ENCODE measurements at regions not wholly inside any gene's neighbourhood (a gene's known extent, or its start where the extent isn't known, plus 50 kb on each side); places are given as distances from the start of the nearest gene placed in this dataset.
"Not testable (repeated sequence)": the region's sequence is repeated elsewhere in the genome, so short reads cannot be mapped to it uniquely, and the experiment has no call there.

DNA sequence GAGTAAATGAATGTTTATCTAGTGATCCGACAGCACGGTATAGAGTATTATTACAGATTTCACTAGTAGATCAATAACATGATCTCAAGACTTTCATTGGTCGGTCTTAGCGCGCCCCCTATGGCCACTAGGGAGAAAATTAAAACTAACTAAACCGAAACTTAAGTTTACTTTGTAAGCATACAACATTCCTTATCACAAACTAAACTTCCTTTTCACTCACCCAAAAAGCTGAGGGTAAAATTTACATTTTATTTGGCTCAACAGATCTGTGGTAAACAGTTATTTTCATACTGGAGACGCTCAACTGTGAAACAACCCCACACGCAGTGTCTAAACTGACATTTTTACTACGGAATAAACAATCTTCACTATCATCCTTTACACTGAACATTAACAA, 215.6 kb upstream of the MAP2 start:
- no peak for DNase-seq

DNA sequence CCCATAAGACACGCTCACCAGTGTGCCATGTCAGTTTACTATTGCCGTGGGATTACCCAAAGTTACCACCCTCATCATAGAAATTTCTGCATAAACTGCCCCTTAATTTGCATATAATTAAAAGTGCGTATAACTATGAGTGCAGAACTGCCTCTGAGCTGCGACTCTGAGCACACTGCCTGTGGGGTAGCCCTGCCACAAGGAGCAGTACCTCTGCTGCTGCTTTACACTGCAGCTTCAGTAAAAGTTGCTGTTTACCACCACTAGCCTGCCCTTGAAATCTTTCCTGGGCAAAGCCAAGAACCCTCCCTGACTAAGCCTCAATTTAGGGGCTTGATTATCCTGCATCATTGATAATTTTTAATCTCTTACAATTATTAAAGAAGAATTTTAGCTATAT, 213.9 kb upstream of the MAP2 start:
- DNase-seq, result no peak

DNA sequence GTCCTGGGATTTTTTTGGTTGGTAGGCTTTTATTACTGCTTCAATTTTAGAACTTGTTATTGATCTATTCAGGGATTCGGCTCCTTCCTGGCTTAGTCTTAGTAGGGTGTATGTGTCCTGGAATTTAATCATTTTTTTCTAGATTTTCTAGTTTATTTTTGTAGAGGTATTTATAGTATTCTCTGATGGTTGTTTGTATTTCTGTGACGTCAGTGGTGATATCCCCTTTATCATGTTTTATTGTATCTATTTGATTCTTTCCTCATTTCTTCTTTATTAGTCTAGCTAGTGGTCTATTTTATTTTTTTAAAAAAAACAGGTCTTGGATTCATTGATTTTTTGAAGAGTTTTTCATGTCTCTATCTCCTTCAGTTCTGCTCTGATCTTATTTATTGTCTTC, 193.3 kb upstream of the MAP2 start:
- DNase-seq, result no peak

GRCh38 chr2:209236377-209236776, 187.5 kb upstream of the MAP2 start:
- no peak for DNase-seq

DNA sequence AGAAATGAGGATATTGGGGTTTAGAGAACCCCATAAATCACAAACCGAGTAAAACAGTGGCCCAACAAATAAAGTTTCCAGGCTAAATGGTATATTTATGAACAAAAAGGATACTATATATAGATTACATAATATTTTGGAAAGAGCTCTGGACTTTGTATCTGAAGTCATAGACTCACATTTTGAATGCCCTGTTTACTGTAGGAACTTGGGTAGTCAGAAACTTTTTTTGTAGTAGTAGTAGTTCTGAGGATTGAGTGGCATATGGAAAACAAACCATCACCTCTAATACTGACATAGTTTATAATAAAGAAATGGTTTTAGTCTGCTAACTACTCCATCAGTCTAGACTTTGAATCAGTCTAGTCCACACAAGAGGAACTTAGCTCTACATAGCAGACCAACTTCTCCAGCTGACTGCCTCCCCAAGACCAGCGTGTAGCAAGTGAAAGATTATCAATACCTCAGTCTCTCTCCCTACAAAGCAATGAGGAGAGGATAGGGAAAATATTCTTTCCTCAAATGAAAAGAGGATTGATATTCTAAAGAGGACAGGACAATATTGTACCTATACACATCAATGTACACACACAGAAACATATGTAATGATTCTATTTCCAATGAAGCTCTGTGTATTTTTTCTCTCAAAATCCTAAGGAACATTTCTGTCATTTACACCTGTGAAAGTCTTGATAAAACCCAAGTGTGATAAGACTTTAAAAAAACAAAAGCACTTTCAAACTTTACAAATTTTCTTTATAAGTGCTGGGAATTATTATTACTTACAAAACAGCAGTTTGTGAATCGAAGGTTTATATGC, 184.9 kb upstream of the MAP2 start:
- no peak for DNase-seq

DNA sequence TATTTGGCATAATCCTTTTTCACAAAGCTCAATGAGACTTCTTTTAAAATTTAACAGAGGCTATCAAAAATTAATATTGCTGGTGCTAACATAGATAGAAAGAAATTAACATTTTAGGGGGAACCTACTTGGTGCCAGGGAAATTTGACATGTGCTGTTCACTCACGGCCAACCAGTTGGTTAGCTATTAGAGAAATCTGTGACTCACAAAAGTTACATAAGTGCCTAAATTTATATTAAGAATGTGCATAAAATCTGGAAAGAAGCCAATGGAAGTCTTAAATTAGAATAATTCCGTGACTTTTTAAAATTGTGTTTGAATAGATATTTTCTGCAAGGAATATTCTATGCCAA, 184.3 kb upstream of the MAP2 start:
- DNase-seq, result no peak

GRCh38 chr2:209240204-209240603, 183.6 kb upstream of the MAP2 start:
- no peak for DNase-seq

DNA sequence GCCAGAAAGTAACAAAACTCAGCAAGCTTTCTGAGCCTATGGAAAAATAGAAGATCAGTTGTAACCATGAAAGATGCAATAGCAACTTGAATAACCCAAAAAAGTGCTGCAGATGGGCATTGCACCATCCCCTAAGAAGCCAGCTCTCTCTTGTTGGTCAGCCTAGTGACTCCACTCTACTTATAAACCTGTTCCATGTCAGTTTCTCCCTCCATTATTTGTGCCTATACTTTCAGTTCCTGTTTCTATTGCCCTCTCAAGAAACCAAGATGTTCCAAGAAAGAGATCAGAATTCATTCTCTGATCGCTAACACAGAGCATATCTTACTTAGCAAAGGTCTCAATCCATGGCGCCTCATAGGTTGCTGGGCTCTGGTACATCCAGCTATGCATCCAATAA, 170.3 kb upstream of the MAP2 start:
- no peak for DNase-seq

DNA sequence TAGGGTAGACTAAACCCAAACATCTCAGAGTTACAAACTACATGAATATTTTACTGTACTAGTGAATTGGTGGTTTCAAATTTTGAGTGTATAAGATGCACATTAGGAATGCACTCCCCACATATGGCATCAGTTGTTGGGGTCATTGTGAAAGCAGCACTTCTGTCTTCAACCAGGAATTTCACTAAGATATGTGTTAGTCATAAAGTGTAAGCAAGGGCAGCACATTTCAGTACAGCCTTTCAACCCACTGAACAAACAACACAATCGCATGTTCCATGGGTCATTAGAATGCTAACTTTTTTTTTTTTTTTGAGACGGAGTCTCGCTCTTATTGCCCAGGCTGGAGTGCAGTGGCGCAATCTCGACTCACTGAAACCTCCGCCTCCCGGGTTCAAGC, 164.1 kb upstream of the MAP2 start:
- no peak for DNase-seq

- no peak for DNase-seq
Observed at GRCh38 chr2:209260281-209260680, 163.6 kb upstream of the MAP2 start.

- not testable (repeated sequence) for DNase-seq
Observed at GRCh38 chr2:209261366-209262053, 162.3 kb upstream of the MAP2 start.

DNA sequence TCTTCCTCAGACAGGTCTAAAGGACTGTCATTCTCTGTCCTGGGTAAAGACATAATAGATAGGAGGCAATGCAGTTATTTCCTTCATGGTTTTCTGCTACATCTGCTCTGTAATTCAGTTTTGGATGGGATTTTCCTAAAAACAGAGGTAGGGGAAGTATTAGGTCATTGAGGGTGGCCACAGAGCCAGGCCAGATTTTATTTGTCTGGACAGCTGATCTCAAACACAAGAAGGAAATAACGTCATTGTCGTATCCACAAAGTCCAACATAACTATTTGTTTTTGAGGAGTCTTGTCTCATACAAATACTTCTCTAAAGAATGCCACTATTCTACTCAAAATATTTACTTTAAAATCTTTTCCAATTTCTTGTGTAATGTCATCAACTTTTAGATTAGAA, 154.8 kb upstream of the MAP2 start:
- no peak for DNase-seq

GRCh38 chr2:209276000-209276399, 147.8 kb upstream of the MAP2 start:
- no peak for DNase-seq

GRCh38 chr2:209277444-209277843, 146.4 kb upstream of the MAP2 start:
- DNase-seq, result no peak

- DNase-seq, result no peak
Observed at GRCh38 chr2:209298601-209299000, 125.2 kb upstream of the MAP2 start.

DNA sequence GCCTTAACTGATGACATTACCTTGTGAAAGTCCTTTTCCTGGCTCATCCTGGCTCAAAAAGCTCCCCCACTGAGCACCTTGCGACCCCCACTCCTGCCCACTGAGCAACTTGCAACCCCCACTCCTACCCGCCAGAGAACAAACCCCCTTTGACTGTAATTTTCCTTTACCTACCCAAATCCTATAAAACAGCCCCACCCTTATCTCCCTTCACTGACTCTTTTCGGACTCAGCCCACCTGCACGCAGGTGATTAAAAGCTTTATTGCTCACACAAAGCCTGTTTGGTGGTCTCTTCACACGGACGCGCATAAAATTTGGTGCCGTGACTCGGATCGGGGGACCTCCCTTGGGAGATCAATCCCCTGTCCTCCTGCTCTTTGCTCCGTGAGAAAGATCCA, 124.4 kb upstream of the MAP2 start:
- not testable (repeated sequence) for DNase-seq

DNA sequence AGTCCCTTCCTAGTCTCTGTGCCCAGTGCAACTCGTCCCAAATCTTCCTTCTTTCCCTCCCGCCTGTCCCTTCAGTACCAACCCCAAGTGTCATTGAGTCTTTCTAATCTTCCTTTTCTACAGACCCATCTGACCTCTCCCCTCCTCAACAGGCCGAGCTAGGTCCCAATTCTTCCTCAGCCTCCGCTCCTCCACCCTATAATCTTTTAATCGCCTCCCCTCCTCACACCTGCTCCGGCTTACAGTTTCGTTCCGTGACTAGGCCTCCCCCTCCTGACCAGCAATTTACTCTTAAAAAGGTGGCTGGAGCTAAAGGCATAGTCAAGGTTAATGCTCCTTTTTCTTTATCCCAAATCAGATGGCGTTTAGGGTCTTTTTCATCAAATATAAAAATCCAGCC, 123.1 kb upstream of the MAP2 start:
- DNase-seq, result not testable (repeated sequence)

DNA sequence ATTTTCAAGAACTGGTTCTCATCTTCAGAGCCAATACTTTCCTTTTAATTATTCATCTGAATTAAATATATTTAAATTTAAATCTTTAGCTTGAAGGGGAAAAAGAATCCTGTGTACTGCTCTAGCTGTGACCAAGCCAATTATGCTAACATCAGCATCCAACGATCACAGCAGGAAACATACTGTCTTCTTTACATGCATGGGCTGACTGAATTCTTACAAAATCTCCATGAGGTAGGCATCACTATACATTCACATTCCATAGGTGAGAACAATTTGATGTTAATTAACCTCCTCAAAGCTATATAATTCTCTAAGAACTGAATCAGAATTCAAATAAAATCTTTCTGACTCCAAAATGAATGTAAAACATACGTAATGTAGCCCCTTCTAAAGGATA, 118.8 kb upstream of the MAP2 start:
- DNase-seq, result no peak

GRCh38 chr2:209305746-209306196, 118.1 kb upstream of the MAP2 start:
- no peak for DNase-seq

DNA sequence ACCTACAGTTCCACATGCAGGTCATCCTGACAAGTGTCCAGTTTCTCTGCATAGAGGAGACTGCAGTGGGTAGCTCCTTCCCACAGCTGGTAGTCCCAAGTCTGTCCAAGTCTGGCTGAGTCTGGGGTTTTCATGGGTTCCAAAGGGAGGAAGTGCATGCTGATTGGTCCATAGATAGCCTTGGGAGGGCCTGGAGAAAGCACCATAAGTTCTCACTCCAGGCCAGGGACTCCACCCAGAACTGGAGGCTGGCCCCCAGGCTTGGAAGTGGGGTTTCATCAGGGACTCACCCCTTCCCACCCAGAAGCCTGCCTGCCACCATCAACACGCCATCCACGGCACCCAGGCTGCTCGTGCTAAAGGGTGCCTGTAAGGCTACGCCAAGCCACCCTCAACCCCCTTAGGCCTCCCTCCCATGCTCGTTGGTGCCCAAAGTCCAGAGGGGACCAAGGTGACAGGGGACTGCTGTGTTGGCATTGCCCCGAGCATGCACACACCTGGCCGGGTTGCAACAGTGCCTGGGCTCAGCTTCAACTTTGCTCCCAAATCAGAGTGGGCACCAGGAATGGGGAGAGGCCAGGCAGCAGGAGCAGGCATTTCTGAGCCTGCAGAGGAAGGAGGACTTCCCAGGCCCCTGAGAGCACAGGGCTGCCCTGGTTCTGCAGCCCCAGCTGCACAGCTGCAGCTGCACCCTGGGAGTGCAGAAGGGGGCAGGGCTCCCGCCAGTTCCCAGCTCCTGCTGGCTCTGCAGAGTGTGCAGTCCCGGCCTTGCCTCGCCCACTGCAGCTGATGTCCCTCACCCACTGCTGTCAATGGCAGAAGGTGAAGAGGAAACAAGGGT, 116.5 kb upstream of the MAP2 start:
- DNase-seq, result no peak

- DNase-seq, result no peak
Observed at GRCh38 chr2:209308415-209308814, 115.4 kb upstream of the MAP2 start.

DNA sequence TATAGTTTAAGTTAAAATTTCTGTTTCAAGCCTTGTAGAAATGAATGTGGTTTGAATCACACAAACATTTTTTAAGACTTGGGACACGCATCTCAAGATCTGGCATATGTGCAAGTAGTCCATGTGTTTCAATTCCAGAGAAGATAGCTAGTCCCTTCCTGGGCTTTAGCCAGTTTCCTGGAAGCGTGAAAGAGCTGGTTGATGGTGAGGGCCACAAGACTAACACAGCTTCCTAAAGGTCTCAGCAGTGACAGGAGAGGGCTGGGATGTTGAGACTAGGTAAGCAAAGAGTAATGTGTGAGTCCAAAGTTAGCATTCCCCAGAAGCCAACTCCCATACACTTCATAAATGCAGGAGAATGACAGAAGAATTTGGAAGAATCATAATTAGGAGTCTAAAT, 111.9 kb upstream of the MAP2 start:
- no peak for DNase-seq

DNA sequence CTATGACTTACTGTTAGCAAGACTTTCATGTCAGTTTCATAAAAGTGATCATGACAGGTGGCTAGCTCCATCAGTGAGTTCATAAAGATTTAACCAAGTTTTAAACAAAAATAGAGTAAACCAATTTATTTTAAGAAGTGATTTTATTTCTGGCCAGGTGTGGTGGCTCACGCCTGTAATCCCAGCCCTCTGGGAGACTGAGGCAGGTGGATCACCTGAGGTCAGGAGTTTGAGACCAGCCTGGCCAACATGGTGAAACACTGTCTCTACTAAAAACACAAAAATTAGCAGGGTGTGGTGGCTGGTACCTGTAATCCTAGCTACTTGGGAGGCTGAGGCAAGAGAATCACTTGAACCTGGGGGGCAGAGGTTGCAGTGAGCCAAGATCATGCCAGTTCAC, 111.4 kb upstream of the MAP2 start:
- DNase-seq, result not testable (repeated sequence)

- DNase-seq, result no peak
Observed at GRCh38 chr2:209314653-209315052, 109.2 kb upstream of the MAP2 start.
